ENCODE measurements at regions not wholly inside any gene's neighbourhood (a gene's known extent, or its start where the extent isn't known, plus 50 kb on each side); places are given as distances from the start of the nearest gene placed in this dataset.

GRCh38 chr2:128911276-128911675, 592.6 kb upstream of the HS6ST1 start:
- no peak overlapping the region for H3K4me3 Mint-ChIP-seq
- no peak overlapping the region for H3K27ac Mint-ChIP-seq
- H3K27me3 ChIP-seq (ENCODE audit: control insufficient read depth, insufficient read depth, low read length) = no peaks in the 10 kb centered on the region
- no peaks in the 10 kb centered on the region for H3K4me1 ChIP-seq (ENCODE audit: control insufficient read depth, insufficient read depth, low read length, poor library complexity, severe bottlenecking)
- DNase-seq (no peak), ATAC-seq (ENCODE audit: low read depth in 2 of 2) (no peak)
- no peaks in the 10 kb centered on the region for H3K36me3 ChIP-seq (ENCODE audit: control insufficient read depth, insufficient read depth, low read length)
- H3K4me1 Mint-ChIP-seq = no peaks in the 10 kb centered on the region
- peaks cover 0 to 4% (median 2%) of the 10 kb centered on the region in 7 donors for H3K9me3 Mint-ChIP-seq
- H3K27me3 Mint-ChIP-seq = no peaks in the 10 kb centered on the region
- no peak overlapping the region for H3K4me3 ChIP-seq (ENCODE audit: low read depth, low read length)
- no peaks in the 10 kb centered on the region for H3K9me3 ChIP-seq (ENCODE audit: control insufficient read depth in 2 of 2, low read length in 2 of 2)
- H3K36me3 Mint-ChIP-seq = no peaks in the 10 kb centered on the region
- no peak overlapping the region for H3K27ac ChIP-seq (ENCODE audit: insufficient read depth, low read length, poor library complexity, severe bottlenecking)

- peaks cover 0 to 9% (median 4%) of the 10 kb centered on the region in 7 donors for H3K9me3 Mint-ChIP-seq
- no peak overlapping the region for H3K4me3 ChIP-seq (ENCODE audit: low read depth, low read length)
- no peaks in the 10 kb centered on the region for H3K27me3 ChIP-seq (ENCODE audit: control insufficient read depth, insufficient read depth, low read length)
- H3K9me3 ChIP-seq (ENCODE audit: control insufficient read depth in 2 of 2, low read length in 2 of 2) = no peaks in the 10 kb centered on the region
- H3K36me3 Mint-ChIP-seq = no peaks in the 10 kb centered on the region
- ATAC-seq (ENCODE audit: low read depth in 2 of 2) (no peak), DNase-seq (no peak)
- H3K4me1 ChIP-seq (ENCODE audit: control insufficient read depth, insufficient read depth, low read length, poor library complexity, severe bottlenecking) = no peaks in the 10 kb centered on the region
- no peak overlapping the region for H3K27ac ChIP-seq (ENCODE audit: insufficient read depth, low read length, poor library complexity, severe bottlenecking)
- H3K27ac Mint-ChIP-seq = no peak overlapping the region
- no peaks in the 10 kb centered on the region for H3K4me1 Mint-ChIP-seq
- no peaks in the 10 kb centered on the region for H3K36me3 ChIP-seq (ENCODE audit: control insufficient read depth, insufficient read depth, low read length)
- H3K4me3 Mint-ChIP-seq = no peak overlapping the region
- H3K27me3 Mint-ChIP-seq = no peaks in the 10 kb centered on the region
These were observed 595.7 kb upstream of the HS6ST1 start for GRCh38 chr2:128914320-128914719.

GRCh38 chr2:128921751-128922150, 603.1 kb upstream of the HS6ST1 start:
- no peak overlapping the region for H3K4me3 ChIP-seq (ENCODE audit: low read depth, low read length)
- no peak overlapping the region for H3K4me3 Mint-ChIP-seq
- DNase-seq (no peak), ATAC-seq (ENCODE audit: low read depth in 2 of 2) (no peak)
- no peaks in the 10 kb centered on the region for H3K36me3 ChIP-seq (ENCODE audit: control insufficient read depth, insufficient read depth, low read length)
- H3K4me1 Mint-ChIP-seq = no peaks in the 10 kb centered on the region
- no peak overlapping the region for H3K27ac Mint-ChIP-seq
- no peaks in the 10 kb centered on the region for H3K27me3 Mint-ChIP-seq
- H3K9me3 ChIP-seq (ENCODE audit: control insufficient read depth in 2 of 2, low read length in 2 of 2) = no peaks in the 10 kb centered on the region
- no peaks in the 10 kb centered on the region for H3K36me3 Mint-ChIP-seq
- H3K27me3 ChIP-seq (ENCODE audit: control insufficient read depth, insufficient read depth, low read length) = no peaks in the 10 kb centered on the region
- H3K4me1 ChIP-seq (ENCODE audit: control insufficient read depth, insufficient read depth, low read length, poor library complexity, severe bottlenecking) = no peaks in the 10 kb centered on the region
- H3K9me3 Mint-ChIP-seq = peaks cover 0 to 6% (median 4%) of the 10 kb centered on the region in 7 donors
- H3K27ac ChIP-seq (ENCODE audit: insufficient read depth, low read length, poor library complexity, severe bottlenecking) = no peak overlapping the region

GRCh38 chr2:128922154-128922553, 603.5 kb upstream of the HS6ST1 start:
- H3K4me3 Mint-ChIP-seq = no peak overlapping the region
- Histone ChIP-seq H3K36me3 (ENCODE audit: control insufficient read depth, insufficient read depth, low read length) (no peaks in the 10 kb centered on the region), H3K27me3 (ENCODE audit: control insufficient read depth, insufficient read depth, low read length) (no peaks in the 10 kb centered on the region), H3K9me3 (ENCODE audit: control insufficient read depth in 2 of 2, low read length in 2 of 2) (no peaks in the 10 kb centered on the region), H3K27ac (ENCODE audit: insufficient read depth, low read length, poor library complexity, severe bottlenecking) (no peak overlapping the region), H3K4me3 (ENCODE audit: low read depth, low read length) (no peak overlapping the region), H3K4me1 (ENCODE audit: control insufficient read depth, insufficient read depth, low read length, poor library complexity, severe bottlenecking) (no peaks in the 10 kb centered on the region)
- H3K27me3 Mint-ChIP-seq = no peaks in the 10 kb centered on the region
- no peak overlapping the region for H3K27ac Mint-ChIP-seq
- ATAC-seq (ENCODE audit: low read depth in 2 of 2) = no peak
- H3K36me3 Mint-ChIP-seq = no peaks in the 10 kb centered on the region
- no peak for DNase-seq
- H3K4me1 Mint-ChIP-seq = no peaks in the 10 kb centered on the region
- H3K9me3 Mint-ChIP-seq = peaks cover 0 to 9% (median 2%) of the 10 kb centered on the region in 7 donors

DNA sequence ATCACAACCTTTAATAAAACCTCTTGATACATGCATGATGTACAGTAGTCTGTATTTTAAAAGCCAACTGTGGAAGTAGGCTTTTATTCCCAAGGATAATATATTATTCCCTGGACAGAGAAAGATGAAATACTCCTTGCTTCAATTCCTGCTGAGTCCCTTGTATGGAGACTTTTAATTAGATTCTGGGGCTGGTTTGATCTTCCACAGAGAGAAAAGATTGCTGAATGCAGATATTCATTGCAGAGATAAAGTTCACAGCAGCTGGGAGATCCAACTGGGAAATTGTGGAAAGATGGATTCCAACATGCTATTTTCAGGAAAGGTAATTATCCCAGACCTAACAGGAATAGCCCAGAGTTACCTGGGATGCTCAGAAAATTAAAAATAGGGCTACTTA, 607.0 kb upstream of the HS6ST1 start:
- no peak for DNase-seq
- Histone ChIP-seq H3K36me3 (ENCODE audit: control insufficient read depth, insufficient read depth, low read length) (no peaks in the 10 kb centered on the region), H3K4me1 (ENCODE audit: control insufficient read depth, insufficient read depth, low read length, poor library complexity, severe bottlenecking) (no peaks in the 10 kb centered on the region), H3K4me3 (ENCODE audit: low read depth, low read length) (no peak overlapping the region), H3K27me3 (ENCODE audit: control insufficient read depth, insufficient read depth, low read length) (no peaks in the 10 kb centered on the region), H3K27ac (ENCODE audit: insufficient read depth, low read length, poor library complexity, severe bottlenecking) (no peak overlapping the region), H3K9me3 (ENCODE audit: control insufficient read depth in 2 of 2, low read length in 2 of 2) (no peaks in the 10 kb centered on the region)
- ATAC-seq (ENCODE audit: low read depth in 2 of 2) = no peak
- H3K4me1 Mint-ChIP-seq = no peaks in the 10 kb centered on the region
- peaks cover 0 to 13% (median 2%) of the 10 kb centered on the region in 7 donors for H3K9me3 Mint-ChIP-seq
- H3K4me3 Mint-ChIP-seq = no peak overlapping the region
- H3K36me3 Mint-ChIP-seq = no peaks in the 10 kb centered on the region
- no peaks in the 10 kb centered on the region for H3K27me3 Mint-ChIP-seq
- H3K27ac Mint-ChIP-seq = no peak overlapping the region

GRCh38 chr2:128930101-128930500, 611.4 kb upstream of the HS6ST1 start:
- H3K27me3 Mint-ChIP-seq = no peaks in the 10 kb centered on the region
- Histone ChIP-seq H3K27me3 (ENCODE audit: control insufficient read depth, insufficient read depth, low read length) (no peaks in the 10 kb centered on the region), H3K27ac (ENCODE audit: insufficient read depth, low read length, poor library complexity, severe bottlenecking) (no peak overlapping the region), H3K4me1 (ENCODE audit: control insufficient read depth, insufficient read depth, low read length, poor library complexity, severe bottlenecking) (no peaks in the 10 kb centered on the region), H3K4me3 (ENCODE audit: low read depth, low read length) (no peak overlapping the region), H3K36me3 (ENCODE audit: control insufficient read depth, insufficient read depth, low read length) (no peaks in the 10 kb centered on the region), H3K9me3 (ENCODE audit: control insufficient read depth in 2 of 2, low read length in 2 of 2) (no peaks in the 10 kb centered on the region)
- H3K4me3 Mint-ChIP-seq = no peak overlapping the region
- H3K9me3 Mint-ChIP-seq = peaks cover 0 to 13% (median 0%) of the 10 kb centered on the region in 7 donors
- ATAC-seq (ENCODE audit: low read depth in 2 of 2) (no peak), DNase-seq (no peak)
- H3K36me3 Mint-ChIP-seq = no peaks in the 10 kb centered on the region
- H3K4me1 Mint-ChIP-seq = no peaks in the 10 kb centered on the region
- no peak overlapping the region for H3K27ac Mint-ChIP-seq

DNA sequence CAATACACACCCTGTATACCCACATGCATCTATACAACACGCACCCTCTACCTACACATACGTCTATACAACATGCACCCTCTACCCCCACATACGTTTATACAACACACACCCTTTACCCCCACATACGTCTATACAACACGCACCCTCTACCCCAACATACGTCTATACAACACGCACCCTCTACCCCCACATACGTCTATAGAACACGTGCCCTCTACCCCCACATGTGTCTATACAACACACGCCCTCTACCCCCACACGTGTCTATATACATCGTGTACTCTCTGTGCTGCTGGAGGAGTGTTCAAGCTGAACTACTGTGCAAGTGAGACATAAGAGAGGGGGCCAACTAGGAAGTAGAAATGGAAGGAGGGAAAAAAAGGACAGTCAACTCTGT, 621.7 kb upstream of the HS6ST1 start:
- Histone ChIP-seq H3K4me1 (ENCODE audit: control insufficient read depth, insufficient read depth, low read length, poor library complexity, severe bottlenecking) (no peaks in the 10 kb centered on the region), H3K9me3 (ENCODE audit: control insufficient read depth in 2 of 2, low read length in 2 of 2) (no peaks in the 10 kb centered on the region), H3K27ac (ENCODE audit: insufficient read depth, low read length, poor library complexity, severe bottlenecking) (no peak overlapping the region), H3K36me3 (ENCODE audit: control insufficient read depth, insufficient read depth, low read length) (no peaks in the 10 kb centered on the region), H3K4me3 (ENCODE audit: low read depth, low read length) (no peak overlapping the region), H3K27me3 (ENCODE audit: control insufficient read depth, insufficient read depth, low read length) (no peaks in the 10 kb centered on the region)
- ATAC-seq (ENCODE audit: low read depth in 2 of 2) (no peak), DNase-seq (no peak)
- no peak overlapping the region for H3K4me3 Mint-ChIP-seq
- H3K4me1 Mint-ChIP-seq = no peaks in the 10 kb centered on the region
- peaks cover 4% of the 10 kb centered on the region for H3K27me3 Mint-ChIP-seq
- H3K27ac Mint-ChIP-seq = no peak overlapping the region
- peaks cover 0 to 8% (median 3%) of the 10 kb centered on the region in 7 donors for H3K9me3 Mint-ChIP-seq
- no peaks in the 10 kb centered on the region for H3K36me3 Mint-ChIP-seq

- H3K36me3 ChIP-seq (ENCODE audit: control insufficient read depth, insufficient read depth, low read length) = no peaks in the 10 kb centered on the region
- peaks cover 0 to 11% (median 1%) of the 10 kb centered on the region in 7 donors for H3K9me3 Mint-ChIP-seq
- H3K27ac Mint-ChIP-seq = no peak overlapping the region
- no peak overlapping the region for H3K4me3 ChIP-seq (ENCODE audit: low read depth, low read length)
- H3K4me1 Mint-ChIP-seq = no peaks in the 10 kb centered on the region
- H3K27me3 Mint-ChIP-seq = peaks cover 4% of the 10 kb centered on the region
- no peaks in the 10 kb centered on the region for H3K27me3 ChIP-seq (ENCODE audit: control insufficient read depth, insufficient read depth, low read length)
- H3K9me3 ChIP-seq (ENCODE audit: control insufficient read depth in 2 of 2, low read length in 2 of 2) = no peaks in the 10 kb centered on the region
- H3K4me1 ChIP-seq (ENCODE audit: control insufficient read depth, insufficient read depth, low read length, poor library complexity, severe bottlenecking) = no peaks in the 10 kb centered on the region
- H3K4me3 Mint-ChIP-seq = no peak overlapping the region
- no peaks in the 10 kb centered on the region for H3K36me3 Mint-ChIP-seq
- no peak for DNase-seq
- ATAC-seq (ENCODE audit: low read depth in 2 of 2) = no peak
- no peak overlapping the region for H3K27ac ChIP-seq (ENCODE audit: insufficient read depth, low read length, poor library complexity, severe bottlenecking)
These were observed 623.1 kb upstream of the HS6ST1 start for GRCh38 chr2:128941751-128942150.

Data from CD4-positive, CD25-positive, alpha-beta regulatory T cell (primary cell).